OCI-LY1 (cell line): ENCODE measurements at regions not wholly inside any gene's neighbourhood (a gene's known extent, or its start where the extent isn't known, plus 50 kb on each side); places are given as distances from the start of the nearest gene placed in this dataset.

ENCODE experiments used
- H2AFZ ChIP-seq: fragments of 200-600 bp; sonication (generic), shearing (Covaris generic); 2 replicates; pipeline ENCODE4 v1.6.0; 2014; ENCODE audit warnings: antibody characterized with exemption, mild to moderate bottlenecking, low read length
- H3F3A ChIP-seq: fragments of 200-600 bp; sonication (generic), shearing (Covaris generic); 2 replicates; pipeline ENCODE4 v1.6.0; 2014; ENCODE audit warnings: mild to moderate bottlenecking, antibody characterized with exemption, low read length, moderate library complexity; ENCODE audit not compliant: insufficient read depth
- H3K27ac ChIP-seq: fragments of 200-600 bp; sonication (generic); 2 replicates; pipeline ENCODE4 v1.5.1; 2014; ENCODE audit warnings: low read length, mixed run types, mild to moderate bottlenecking, low read depth; ENCODE audit not compliant: poor library complexity, severe bottlenecking
- H3K27me3 ChIP-seq: fragments of 200-600 bp; sonication (generic); 2 replicates; pipeline ENCODE4 v1.6.0; 2014; ENCODE audit warnings: antibody characterized with exemption, mild to moderate bottlenecking, low read length, moderate library complexity; ENCODE audit not compliant: insufficient read depth
- H3K36me3 ChIP-seq: fragments of 200-600 bp; sonication (generic); 2 replicates; pipeline ENCODE4 v1.6.1; 2014; ENCODE audit warnings: mild to moderate bottlenecking, antibody characterized with exemption, low read length, moderate library complexity, mixed read lengths; ENCODE audit not compliant: insufficient read depth
- H3K4me1 ChIP-seq: fragments of 200-600 bp; sonication (generic); 2 replicates; pipeline ENCODE4 v1.5.1; 2014; ENCODE audit warnings: mild to moderate bottlenecking, low read length, moderate library complexity; ENCODE audit not compliant: insufficient read depth, severe bottlenecking
- H3K4me2 ChIP-seq: fragments of 200-600 bp; sonication (generic), shearing (Covaris generic); 2 replicates; pipeline ENCODE4 v1.6.1; 2014; ENCODE audit warnings: low read length
- H3K4me3 ChIP-seq: fragments of 200-600 bp; sonication (generic); 2 replicates; pipeline ENCODE4 v1.5.1; 2014; ENCODE audit warnings: low read length, low read depth, mild to moderate bottlenecking, mixed read lengths; ENCODE audit not compliant: poor library complexity, severe bottlenecking
- H3K79me2 ChIP-seq: fragments of 200-600 bp; shearing (Covaris generic); 2 replicates; pipeline ENCODE4 v1.6.1; 2016; ENCODE audit warnings: mixed run types, low read length, mixed read lengths; ENCODE audit not compliant: insufficient read depth
- H3K9ac ChIP-seq: fragments of 200-600 bp; sonication (generic), shearing (Covaris generic); 2 replicates; pipeline ENCODE4 v1.6.1; 2014; ENCODE audit warnings: mild to moderate bottlenecking, low read length, mixed read lengths
- H3K9me2 ChIP-seq: fragments of 200-600 bp; sonication (generic), shearing (Covaris generic); 2 replicates; pipeline ENCODE4 v1.6.1; 2014; ENCODE audit warnings: low read depth, mild to moderate bottlenecking, low read length, mixed read lengths
- H3K9me3 ChIP-seq: fragments of 200-600 bp; shearing (Covaris generic); 2 replicates; pipeline ENCODE4 v1.6.1; 2014; ENCODE audit warnings: low read length, mixed read lengths
- H4K20me1 ChIP-seq: fragments of 200-600 bp; sonication (generic), shearing (Covaris generic); 2 replicates; pipeline ENCODE4 v1.6.0; 2016; ENCODE audit warnings: mild to moderate bottlenecking, low read length; ENCODE audit not compliant: insufficient read depth
- CTCF ChIP-seq: fragments of 200-600 bp; sonication (generic), shearing (Covaris generic); IDR thresholded peaks from 2 replicates; pipeline ENCODE4 v1.5.1; 2017; ENCODE audit warnings: mild to moderate bottlenecking, antibody characterized with exemption, low read length, moderate library complexity, mixed read lengths
- EZH2 ChIP-seq: fragments of 200-600 bp; sonication (generic), shearing (Covaris generic); IDR thresholded peaks from 2 replicates; pipeline ENCODE4 v1.8.0; 2017; ENCODE audit warnings: borderline replicate concordance, mixed run types, mild to moderate bottlenecking, antibody characterized with exemption, low read length, moderate library complexity, mixed read lengths

DNA sequence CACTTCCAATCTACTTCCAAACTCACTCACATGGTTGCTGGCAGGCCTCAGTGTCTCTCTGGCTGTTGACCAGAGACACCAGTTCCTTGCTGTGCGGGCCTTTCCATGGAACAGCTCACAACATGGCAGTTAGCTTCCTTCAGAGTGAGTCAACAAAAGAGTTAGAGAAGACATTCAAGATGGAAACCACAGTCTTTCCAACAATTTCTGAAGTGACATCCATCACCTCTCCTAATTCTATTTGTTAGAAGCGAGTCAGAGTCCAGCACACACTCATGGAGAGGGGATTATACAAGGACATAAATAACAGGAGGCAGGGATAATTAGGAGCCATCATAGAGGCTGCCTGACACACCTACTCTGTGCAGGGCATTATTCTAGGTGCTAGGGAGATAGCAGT lies 62.5 kb upstream of the TMEM164 start:
- H3F3A ChIP-seq, result no peaks in the 10 kb centered on the region
- no peaks in the 10 kb centered on the region for H3K9me2 ChIP-seq
- H3K4me3 ChIP-seq, result no peak overlapping the region
- no peaks in the 10 kb centered on the region for H3K36me3 ChIP-seq
- no peaks in the 10 kb centered on the region for H3K27me3 ChIP-seq
- H3K79me2 ChIP-seq, result no peaks in the 10 kb centered on the region
- TF ChIP-seq EZH2 (no peak), CTCF (no peak)
- H3K27ac ChIP-seq, result no peak overlapping the region
- no peak overlapping the region for H3K4me2 ChIP-seq
- no peaks in the 10 kb centered on the region for H3K4me1 ChIP-seq
- H2AFZ ChIP-seq, result no peak overlapping the region
- no peak overlapping the region for H3K9ac ChIP-seq
- H3K9me3 ChIP-seq, result no peaks in the 10 kb centered on the region
- no peaks in the 10 kb centered on the region for H4K20me1 ChIP-seq

- Histone ChIP-seq H3K4me1 (no peaks in the 10 kb centered on the region), H3F3A (no peaks in the 10 kb centered on the region), H3K4me3 (no peak overlapping the region), H3K27me3 (no peaks in the 10 kb centered on the region), H3K36me3 (no peaks in the 10 kb centered on the region), H3K9me2 (no peaks in the 10 kb centered on the region), H3K27ac (no peak overlapping the region), H3K9me3 (no peaks in the 10 kb centered on the region), H3K9ac (no peak overlapping the region), H3K79me2 (no peaks in the 10 kb centered on the region), H2AFZ (no peak overlapping the region), H3K4me2 (no peak overlapping the region), H4K20me1 (no peaks in the 10 kb centered on the region)
- TF ChIP-seq CTCF (no peak), EZH2 (no peak)
Measured at GRCh38 chrX:109943092-109943739, 59.7 kb upstream of the TMEM164 start.

- H2AFZ ChIP-seq, result no peak overlapping the region
- no peaks in the 10 kb centered on the region for H3K36me3 ChIP-seq
- no peaks in the 10 kb centered on the region for H3K9me3 ChIP-seq
- TF ChIP-seq CTCF (no peak), EZH2 (no peak)
- H3F3A ChIP-seq, result no peaks in the 10 kb centered on the region
- no peak overlapping the region for H3K27ac ChIP-seq
- no peaks in the 10 kb centered on the region for H3K9me2 ChIP-seq
- H3K4me3 ChIP-seq, result no peak overlapping the region
- H3K79me2 ChIP-seq, result no peaks in the 10 kb centered on the region
- no peaks in the 10 kb centered on the region for H3K4me1 ChIP-seq
- no peaks in the 10 kb centered on the region for H3K27me3 ChIP-seq
- H3K4me2 ChIP-seq, result no peak overlapping the region
- H4K20me1 ChIP-seq, result no peaks in the 10 kb centered on the region
- H3K9ac ChIP-seq, result no peak overlapping the region
Measured at GRCh38 chrX:109943740-109944092, 59.2 kb upstream of the TMEM164 start.
